OCI-LY1 (cell line): ENCODE measurements at regions not wholly inside any gene's neighbourhood (a gene's known extent, or its start where the extent isn't known, plus 50 kb on each side); places are given as distances from the start of the nearest gene placed in this dataset.

Source experiments
- H2AFZ ChIP-seq: fragments of 200-600 bp; sonication (generic), shearing (Covaris generic); 2 replicates; pipeline ENCODE4 v1.6.0; 2014; ENCODE audit warnings: antibody characterized with exemption, mild to moderate bottlenecking, low read length
- H3F3A ChIP-seq: fragments of 200-600 bp; sonication (generic), shearing (Covaris generic); 2 replicates; pipeline ENCODE4 v1.6.0; 2014; ENCODE audit warnings: mild to moderate bottlenecking, antibody characterized with exemption, low read length, moderate library complexity; ENCODE audit not compliant: insufficient read depth
- H3K27ac ChIP-seq: fragments of 200-600 bp; sonication (generic); 2 replicates; pipeline ENCODE4 v1.5.1; 2014; ENCODE audit warnings: low read length, mixed run types, mild to moderate bottlenecking, low read depth; ENCODE audit not compliant: poor library complexity, severe bottlenecking
- H3K27me3 ChIP-seq: fragments of 200-600 bp; sonication (generic); 2 replicates; pipeline ENCODE4 v1.6.0; 2014; ENCODE audit warnings: antibody characterized with exemption, mild to moderate bottlenecking, low read length, moderate library complexity; ENCODE audit not compliant: insufficient read depth
- H3K36me3 ChIP-seq: fragments of 200-600 bp; sonication (generic); 2 replicates; pipeline ENCODE4 v1.6.1; 2014; ENCODE audit warnings: mild to moderate bottlenecking, antibody characterized with exemption, low read length, moderate library complexity, mixed read lengths; ENCODE audit not compliant: insufficient read depth
- H3K4me1 ChIP-seq: fragments of 200-600 bp; sonication (generic); 2 replicates; pipeline ENCODE4 v1.5.1; 2014; ENCODE audit warnings: mild to moderate bottlenecking, low read length, moderate library complexity; ENCODE audit not compliant: insufficient read depth, severe bottlenecking
- H3K4me2 ChIP-seq: fragments of 200-600 bp; sonication (generic), shearing (Covaris generic); 2 replicates; pipeline ENCODE4 v1.6.1; 2014; ENCODE audit warnings: low read length
- H3K4me3 ChIP-seq: fragments of 200-600 bp; sonication (generic); 2 replicates; pipeline ENCODE4 v1.5.1; 2014; ENCODE audit warnings: low read length, low read depth, mild to moderate bottlenecking, mixed read lengths; ENCODE audit not compliant: poor library complexity, severe bottlenecking
- H3K79me2 ChIP-seq: fragments of 200-600 bp; shearing (Covaris generic); 2 replicates; pipeline ENCODE4 v1.6.1; 2016; ENCODE audit warnings: mixed run types, low read length, mixed read lengths; ENCODE audit not compliant: insufficient read depth
- H3K9ac ChIP-seq: fragments of 200-600 bp; sonication (generic), shearing (Covaris generic); 2 replicates; pipeline ENCODE4 v1.6.1; 2014; ENCODE audit warnings: mild to moderate bottlenecking, low read length, mixed read lengths
- H3K9me2 ChIP-seq: fragments of 200-600 bp; sonication (generic), shearing (Covaris generic); 2 replicates; pipeline ENCODE4 v1.6.1; 2014; ENCODE audit warnings: low read depth, mild to moderate bottlenecking, low read length, mixed read lengths
- H3K9me3 ChIP-seq: fragments of 200-600 bp; shearing (Covaris generic); 2 replicates; pipeline ENCODE4 v1.6.1; 2014; ENCODE audit warnings: low read length, mixed read lengths
- H4K20me1 ChIP-seq: fragments of 200-600 bp; sonication (generic), shearing (Covaris generic); 2 replicates; pipeline ENCODE4 v1.6.0; 2016; ENCODE audit warnings: mild to moderate bottlenecking, low read length; ENCODE audit not compliant: insufficient read depth
- CTCF ChIP-seq: fragments of 200-600 bp; sonication (generic), shearing (Covaris generic); IDR thresholded peaks from 2 replicates; pipeline ENCODE4 v1.5.1; 2017; ENCODE audit warnings: mild to moderate bottlenecking, antibody characterized with exemption, low read length, moderate library complexity, mixed read lengths
- EZH2 ChIP-seq: fragments of 200-600 bp; sonication (generic), shearing (Covaris generic); IDR thresholded peaks from 2 replicates; pipeline ENCODE4 v1.8.0; 2017; ENCODE audit warnings: borderline replicate concordance, mixed run types, mild to moderate bottlenecking, antibody characterized with exemption, low read length, moderate library complexity, mixed read lengths

- no peaks in the 10 kb centered on the region for H4K20me1 ChIP-seq
- H3K27ac ChIP-seq: no peak overlapping the region
- H3F3A ChIP-seq: no peaks in the 10 kb centered on the region
- no peaks in the 10 kb centered on the region for H3K79me2 ChIP-seq
- H3K9me3 ChIP-seq: no peaks in the 10 kb centered on the region
- H3K4me3 ChIP-seq: no peak overlapping the region
- no peaks in the 10 kb centered on the region for H3K27me3 ChIP-seq
- no peak overlapping the region for H3K9ac ChIP-seq
- no peaks in the 10 kb centered on the region for H3K36me3 ChIP-seq
- no peak for TF ChIP-seq EZH2
- no peak for TF ChIP-seq CTCF
- no peaks in the 10 kb centered on the region for H3K9me2 ChIP-seq
- H3K4me2 ChIP-seq: no peak overlapping the region
- no peaks in the 10 kb centered on the region for H3K4me1 ChIP-seq
- no peak overlapping the region for H2AFZ ChIP-seq
Observed at GRCh38 chr13:44116562-44117332, 237.0 kb downstream of the LACC1 start.

GRCh38 chr13:44117351-44117750, 237.6 kb downstream of the LACC1 start:
- H3K36me3 ChIP-seq: no peaks in the 10 kb centered on the region
- no peak overlapping the region for H3K9ac ChIP-seq
- no peaks in the 10 kb centered on the region for H3F3A ChIP-seq
- no peaks in the 10 kb centered on the region for H3K9me3 ChIP-seq
- TF ChIP-seq CTCF: no peak
- TF ChIP-seq EZH2: no peak
- no peaks in the 10 kb centered on the region for H3K4me1 ChIP-seq
- H3K79me2 ChIP-seq: no peaks in the 10 kb centered on the region
- H3K4me2 ChIP-seq: no peak overlapping the region
- no peaks in the 10 kb centered on the region for H3K27me3 ChIP-seq
- no peaks in the 10 kb centered on the region for H4K20me1 ChIP-seq
- no peak overlapping the region for H2AFZ ChIP-seq
- H3K9me2 ChIP-seq: no peaks in the 10 kb centered on the region
- H3K27ac ChIP-seq: no peak overlapping the region
- H3K4me3 ChIP-seq: no peak overlapping the region

GRCh38 chr13:44117816-44118215, 238.1 kb downstream of the LACC1 start:
- H3K9me3 ChIP-seq: no peaks in the 10 kb centered on the region
- no peaks in the 10 kb centered on the region for H4K20me1 ChIP-seq
- H3F3A ChIP-seq: no peaks in the 10 kb centered on the region
- H3K27me3 ChIP-seq: no peaks in the 10 kb centered on the region
- H3K4me2 ChIP-seq: no peak overlapping the region
- H3K27ac ChIP-seq: no peak overlapping the region
- no peaks in the 10 kb centered on the region for H3K36me3 ChIP-seq
- no peaks in the 10 kb centered on the region for H3K4me1 ChIP-seq
- no peaks in the 10 kb centered on the region for H3K9me2 ChIP-seq
- H2AFZ ChIP-seq: no peak overlapping the region
- no peak overlapping the region for H3K4me3 ChIP-seq
- TF ChIP-seq CTCF (no peak), EZH2 (no peak)
- no peaks in the 10 kb centered on the region for H3K79me2 ChIP-seq
- H3K9ac ChIP-seq: no peak overlapping the region
